K562 (cell line): ENCODE measurements at regions not wholly inside any gene's neighbourhood (a gene's known extent, or its start where the extent isn't known, plus 50 kb on each side); places are given as distances from the start of the nearest gene placed in this dataset.

Source experiments
- ATAC-seq: fragments of 200-7000 bp; cut with Tn5 transposase; 3 replicates; pipeline ENCODE4 v1.9.1; 2020; ENCODE audit warnings: moderate library complexity
- BruUV-seq: library from RNA; stranded (reverse); fragments of 400-500 nt; replicated peaks from 2 replicates; lab custom pipeline; 2021; lab: Mats Ljungman, UMichigan
- CTCF ChIA-PET: fragments of 300-600 bp; formaldehyde crosslinking; extraction: SDS; loops from one replicate; lab custom pipeline; 2021; ENCODE audit warnings: low intra/inter-chr PET ratio; lab: Yijun Ruan, JAX
- POLR2A ChIA-PET: fragments of 300-600, 350-650 bp; sonication (Branson Sonifier 250); formaldehyde crosslinking; extraction: SDS; loops from one replicate; lab custom pipeline; 2021; ENCODE audit warnings: antibody characterized with exemption, inconsistent platforms; lab: Yijun Ruan, JAX
- DNase-seq, 4 experiments: peaks; one replicate each; pipeline versions ENCODE4 v3.0.0 to v3.0.0-alpha.2; 2011 to 2018; ENCODE audit warnings: low spot score in 3 of 4, mixed read lengths in 3 of 4; ENCODE audit errors: extremely low read depth in 1 of 4
- FAIRE-seq: peaks from 2 replicates; lab custom pipeline; 2011; peaks lifted over from hg19 to GRCh38; lab: Jason Lieb, UNC
- H2AFZ ChIP-seq: 2 replicates; pipeline ENCODE4 v1.6.0; 2011; ENCODE audit warnings: low read depth, low read length, control low read depth, inconsistent platforms
- H3K27ac ChIP-seq: fragments of 200-600 bp; 3 replicates; pipeline ENCODE4 v1.8.0; 2011; ENCODE audit warnings: low read depth, mild to moderate bottlenecking, control low read depth, inconsistent platforms, low read length, moderate library complexity, mixed read lengths; ENCODE audit errors: extremely low read depth
- H3K27me3 ChIP-seq, 2 experiments: fragments of 300-600 bp in 1 of 2; 2 replicates in 1 of 2; 3 replicates in 1 of 2; pipeline versions ENCODE4 v1.6.0 to v1.8.0; 2011; ENCODE audit warnings: inconsistent platforms in 2 of 2, low read length in 2 of 2, mild to moderate bottlenecking in 1 of 2, mixed read lengths in 1 of 2, moderate library complexity in 1 of 2; ENCODE audit not compliant: control insufficient read depth in 2 of 2, insufficient read depth in 2 of 2
- H3K36me3 ChIP-seq: fragments of 300-600 bp; 3 replicates; pipeline ENCODE4 v1.8.0; 2011; ENCODE audit warnings: mild to moderate bottlenecking, low read length, inconsistent platforms; ENCODE audit not compliant: control insufficient read depth, insufficient read depth
- H3K4me1 ChIP-seq, 2 experiments: fragments of 200-600 bp in 1 of 2; replicated peaks in 1 of 2; 2 replicates in 1 of 2; 3 replicates in 1 of 2; pipeline versions ENCODE4 v1.5.1 to v1.8.0; 2011; ENCODE audit warnings: inconsistent platforms in 2 of 2, low read length in 2 of 2, mild to moderate bottlenecking in 1 of 2, mixed read lengths in 1 of 2, moderate library complexity in 1 of 2; ENCODE audit not compliant: control insufficient read depth in 2 of 2, insufficient read depth in 2 of 2
- H3K4me2 ChIP-seq: 2 replicates; pipeline ENCODE4 v1.6.1; 2011; ENCODE audit warnings: low read length, control low read depth, inconsistent platforms, mixed read lengths; ENCODE audit not compliant: insufficient read depth
- H3K4me3 ChIP-seq: fragments of 200-600 bp; sonication (generic), shearing (Covaris generic); 2 replicates; pipeline ENCODE4 v1.5.1; 2016; ENCODE audit warnings: control low read depth, inconsistent platforms
- H3K79me2 ChIP-seq: fragments of 200-600 bp; 3 replicates; pipeline ENCODE4 v1.8.0; 2011; ENCODE audit warnings: low read length, inconsistent platforms; ENCODE audit not compliant: control insufficient read depth, insufficient read depth
- H3K9ac ChIP-seq, 2 experiments: 2 replicates each; pipeline versions ENCODE4 v1.6.0 to v1.6.1; 2011; ENCODE audit warnings: low read depth in 2 of 2, low read length in 2 of 2, control low read depth in 1 of 2, inconsistent platforms in 1 of 2, mild to moderate bottlenecking in 1 of 2, mixed read lengths in 1 of 2; ENCODE audit not compliant: insufficient read depth in 1 of 2
- H3K9me1 ChIP-seq: one replicate; pipeline ENCODE4 v1.6.0; 2011; ENCODE audit warnings: inconsistent platforms, mild to moderate bottlenecking, low read length, moderate library complexity; ENCODE audit not compliant: control insufficient read depth, insufficient read depth
- H3K9me3 ChIP-seq: replicated peaks from 2 replicates; pipeline ENCODE4 v1.5.1; 2011; ENCODE audit warnings: low read depth, low read length, inconsistent platforms; ENCODE audit not compliant: control insufficient read depth, insufficient read depth
- H4K20me1 ChIP-seq: replicated peaks from 2 replicates; pipeline ENCODE4 v1.6.1; 2011; ENCODE audit warnings: low read length, inconsistent platforms, mixed read lengths; ENCODE audit not compliant: control insufficient read depth, insufficient read depth
- L3MBTL2 ChIP-seq: fragments of 450-650 bp; IDR thresholded peaks from 2 replicates; pipeline ENCODE4 v1.6.1; 2016; ENCODE audit warnings: mild to moderate bottlenecking, moderate library complexity
- MBD2 ChIP-seq: sonication (generic); IDR thresholded peaks from 2 replicates; pipeline ENCODE4 v1.6.1; 2016; ENCODE audit warnings: low read depth, borderline replicate concordance
- ZKSCAN1 ChIP-seq: fragments of 150-350 bp; IDR thresholded peaks from 2 replicates; pipeline ENCODE4 v1.6.1; 2016; ENCODE audit warnings: low read depth, low read length
- ZNF165 ChIP-seq: fragments of 250-450 bp; sonication (Bioruptor Pico); IDR thresholded peaks from 2 replicates; pipeline ENCODE4 v1.4.0; 2020; ENCODE audit warnings: borderline replicate concordance
- WGBS: fragments of 100-300 bp; shearing (Covaris generic); methylation state at CpG from one replicate; pipeline ENCODE4 v1.1.6; 2016; ENCODE audit warnings: low coverage, mixed read lengths; ENCODE audit not compliant: insufficient coverage; ENCODE audit errors: missing lambda C conversion rate; 5-methylcytosine and 5-hydroxymethylcytosine counted together
- in situ Hi-C: fragments of 300-500 bp; cut with MboI; formaldehyde crosslinking; loops from 4 replicates; pipeline ENCODE4 v1.15.0; 2018; ENCODE audit warnings: inconsistent platforms, mixed read lengths
- intact Hi-C: fragments of 100-400 bp; cut with micrococcal nuclease; formaldehyde crosslinking; loops from 2 replicates; pipeline ENCODE4 v1.14.2; 2022

- Histone ChIP-seq H3K27me3 (peaks cover 0 to 15% of the 10 kb centered on the region in 2 experiments; a peak in 1 of 5 replicates), H3K4me1 (no peaks in the 10 kb centered on the region), H3K9me1 (no peaks in the 10 kb centered on the region), H3K79me2 (no peaks in the 10 kb centered on the region), H4K20me1 (no peaks in the 10 kb centered on the region)
- FAIRE-seq (no peak), ATAC-seq (no peak)
- WGBS = 0% methylated on average over 1 of the region's 1 CpG
- POLR2A ChIA-PET = interaction anchor here (0.6 to 1.7 kb wide), 2 partner anchors 36 to 505 kb away, joined by 3 to 7 read pairs; no protein-coding TSS in a partner anchor
- intact Hi-C loops = no loop called here
- no peak for TF ChIP-seq MBD2
- TF ChIP-seq, all 486 proteins: peak for 0
- no peak overlapping the region for H3K4me2 ChIP-seq
- CTCF ChIA-PET = no interaction called here
- no peaks in the 10 kb centered on the region for H3K36me3 ChIP-seq
- BruUV-seq = no TSS peak
- H3K27ac ChIP-seq = no peak overlapping the region
- H2AFZ ChIP-seq = no peak overlapping the region
- no peak for DNase-seq
- no peak overlapping the region for H3K4me3 ChIP-seq
- in situ Hi-C loops = no loop called here
- H3K9ac ChIP-seq = no peak overlapping the region
- no peaks in the 10 kb centered on the region for H3K9me3 ChIP-seq
Measured at GRCh38 chr1:181972256-181972655, 89.3 kb downstream of the ZNF648 start.

GRCh38 chr1:181971424-181971823, 90.1 kb downstream of the ZNF648 start:
- Histone ChIP-seq H3K9me3 (no peaks in the 10 kb centered on the region), H3K27ac (no peak overlapping the region), H2AFZ (no peak overlapping the region), H3K9me1 (no peaks in the 10 kb centered on the region), H3K4me2 (no peak overlapping the region), H4K20me1 (no peaks in the 10 kb centered on the region), H3K9ac (no peak overlapping the region), H3K27me3 (peaks cover 0 to 15% of the 10 kb centered on the region in 2 experiments; a peak in 1 of 5 replicates), H3K36me3 (no peaks in the 10 kb centered on the region), H3K4me3 (no peak overlapping the region), H3K4me1 (no peaks in the 10 kb centered on the region), H3K79me2 (no peaks in the 10 kb centered on the region)
- BruUV-seq = no TSS peak
- ChIA-PET CTCF (interaction anchor here (0.5 kb wide), 1 partner anchor 19 kb away, joined by 3 read pairs; no protein-coding TSS in a partner anchor), POLR2A (interaction anchor here (0.7 to 1.7 kb wide), 3 partner anchors 35 to 496 kb away, joined by 3 to 7 read pairs (median 3); no protein-coding TSS in a partner anchor)
- in situ Hi-C loops = no loop called here
- DNase-seq (no peak), FAIRE-seq (no peak), ATAC-seq (no peak)
- intact Hi-C loops = no loop called here
- TF ChIP-seq ZNF165 = no peak
- TF ChIP-seq L3MBTL2 = no peak
- TF ChIP-seq ZKSCAN1 = no peak
